HepG2 (cell line): ENCODE measurements at regions not wholly inside any gene's neighbourhood (a gene's known extent, or its start where the extent isn't known, plus 50 kb on each side); places are given as distances from the start of the nearest gene placed in this dataset.

ENCODE experiments used
- ARNTL ChIP-seq: sonication (generic); formaldehyde crosslinking; IDR thresholded peaks from 2 replicates; pipeline ENCODE4 v1.4.0; 2020; ENCODE audit warnings: mild to moderate bottlenecking, missing genetic modification reagents
- CREB3 ChIP-seq: sonication (generic); formaldehyde crosslinking; IDR thresholded peaks from 2 replicates; pipeline ENCODE4 v1.5.0; 2020; ENCODE audit warnings: missing genetic modification reagents
- CTCF ChIP-seq: sonication (generic); formaldehyde crosslinking; IDR thresholded peaks from 2 replicates; pipeline ENCODE4 v1.5.0; 2020; ENCODE audit warnings: mild to moderate bottlenecking, missing genetic modification reagents, moderate library complexity
- DPF2 ChIP-seq: sonication (generic); formaldehyde crosslinking; IDR thresholded peaks from 2 replicates; pipeline ENCODE4 v1.4.0; 2020; ENCODE audit warnings: mild to moderate bottlenecking, low read depth, missing genetic modification reagents, borderline replicate concordance
- FOXA1 ChIP-seq, 2 experiments: fragments of 450-650 bp in 1 of 2; sonication (generic) in 1 of 2; formaldehyde crosslinking in 1 of 2; IDR thresholded peaks; 2 replicates each; pipeline versions ENCODE4 v1.4.0 to v1.6.1; 2016 to 2020; ENCODE audit warnings: missing genetic modification reagents in 1 of 2
- PITX1 ChIP-seq: sonication (generic); formaldehyde crosslinking; IDR thresholded peaks from 2 replicates; pipeline ENCODE4 v1.5.1; 2020; ENCODE audit warnings: mild to moderate bottlenecking, missing genetic modification reagents
- POLR2A ChIP-seq, 2 experiments: IDR thresholded peaks; 2 replicates each; pipeline ENCODE4 v1.6.1; 2011; ENCODE audit warnings: low read depth in 2 of 2, low read length in 2 of 2, mild to moderate bottlenecking in 1 of 2, moderate library complexity in 1 of 2; ENCODE audit not compliant: insufficient read depth in 1 of 2
- POLR2AphosphoS5 ChIP-seq: IDR thresholded peaks from 2 replicates; pipeline ENCODE4 v1.6.1; 2012; ENCODE audit warnings: low read depth, low read length
- ZBTB34 ChIP-seq: sonication (generic); formaldehyde crosslinking; IDR thresholded peaks from 2 replicates; pipeline ENCODE4 v1.8.0; 2022; ENCODE audit warnings: mild to moderate bottlenecking, missing genetic modification reagents

DNA sequence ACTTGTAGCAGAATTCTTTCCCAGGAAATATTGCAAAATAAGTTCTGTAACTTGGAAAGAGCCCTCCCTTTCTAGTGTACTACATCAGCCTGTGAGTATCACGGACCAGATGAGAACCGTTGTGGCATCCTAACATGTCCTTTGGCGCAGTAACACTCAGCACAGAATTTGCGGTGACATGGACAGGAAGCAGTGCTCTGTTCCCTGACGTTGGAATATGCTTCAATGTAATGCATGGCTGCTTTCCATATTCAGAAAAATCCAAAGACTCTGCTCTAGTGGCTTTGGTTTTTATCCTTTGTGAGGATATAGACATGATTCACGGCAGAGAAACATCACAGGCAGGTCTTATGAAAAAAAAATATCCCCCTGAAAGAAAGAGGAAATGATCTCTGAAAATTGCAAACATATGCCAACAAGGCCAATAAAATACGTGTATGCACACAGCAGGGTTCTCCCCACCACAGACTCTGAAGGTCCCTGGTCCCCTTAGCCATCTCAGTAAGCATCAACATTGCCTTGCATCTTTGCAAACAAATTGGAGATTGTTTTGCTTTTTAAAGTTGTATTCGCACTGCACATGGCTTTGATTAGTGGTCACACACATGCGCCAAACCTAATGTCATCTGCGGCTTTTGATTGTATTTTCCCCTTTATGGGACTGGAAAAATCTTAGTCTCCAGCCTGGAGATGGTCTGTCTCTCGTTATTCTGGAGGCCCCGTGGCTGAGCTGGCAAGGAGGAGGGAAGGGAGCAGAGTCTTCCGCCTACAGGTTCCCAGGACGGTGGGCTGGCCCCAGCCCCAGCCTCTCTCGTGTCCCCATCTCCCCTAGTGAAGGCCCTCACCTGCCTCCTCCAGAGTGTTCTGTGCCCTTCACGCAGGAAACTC is 122.9 kb downstream of the COPS8 start:
- TF ChIP-seq FOXA1 (IDR thresholded peaks at IDR 0.05) (no peak), FOXA1 (CRISPR knock-in tag; IDR thresholded peaks at IDR 0.05) (no peak), PITX1 (CRISPR knock-in tag) (no peak), POLR2AphosphoS5 (no peak), CREB3 (no peak), ZBTB34 (CRISPR knock-in tag) (no peak), POLR2A (IDR thresholded peaks at IDR 0.05; ENCODE audit: insufficient read depth in 1 of 2, low read depth in 2 of 2, low read length in 2 of 2) (no peak), ARNTL (CRISPR knock-in tag) (no peak), CTCF (CRISPR knock-in tag) (no peak), DPF2 (no peak)
